HepG2 (cell line): ENCODE measurements at regions not wholly inside any gene's neighbourhood (a gene's known extent, or its start where the extent isn't known, plus 50 kb on each side); places are given as distances from the start of the nearest gene placed in this dataset.

Source experiments
- ATAC-seq: fragments of 200-7000 bp; cut with Tn5 transposase; 3 replicates; pipeline ENCODE4 v1.9.1; 2020; ENCODE audit warnings: mild to moderate bottlenecking, moderate library complexity
- BruUV-seq: library from RNA; stranded (reverse); fragments of 400-500 nt; replicated peaks from 2 replicates; lab custom pipeline; 2021; lab: Mats Ljungman, UMichigan
- CTCF ChIA-PET: fragments of 300-600 bp; formaldehyde crosslinking; extraction: SDS; loops from one replicate; lab custom pipeline; 2021; ENCODE audit warnings: low total read pairs, inconsistent platforms, low intra/inter-chr PET ratio; lab: Yijun Ruan, JAX
- POLR2A ChIA-PET: fragments of 350-600 bp; sonication (Branson Sonifier 250); formaldehyde crosslinking; loops from one replicate; lab custom pipeline; 2020; ENCODE audit warnings: antibody characterized with exemption, inconsistent platforms; lab: Yijun Ruan, JAX
- DNase-seq: peaks from one replicate; pipeline ENCODE4 v3.0.0-alpha.2; 2015; ENCODE audit warnings: low spot score
- FAIRE-seq: peaks from 3 replicates; lab custom pipeline; 2011; peaks lifted over from hg19 to GRCh38; lab: Jason Lieb, UNC
- H2AFZ ChIP-seq: one replicate; pipeline ENCODE4 v1.6.1; 2011; ENCODE audit warnings: low read length, inconsistent platforms
- H3K27ac ChIP-seq: fragments of 300-600 bp; 3 replicates; pipeline ENCODE4 v1.8.0; 2011; ENCODE audit warnings: mixed run types, mild to moderate bottlenecking, mixed read lengths, low read length, inconsistent platforms; ENCODE audit not compliant: insufficient read depth; ENCODE audit errors: extremely low read length
- H3K27me3 ChIP-seq, 2 experiments: fragments of 200-600 bp in 1 of 2; 2 replicates in 1 of 2; 3 replicates in 1 of 2; pipeline versions ENCODE4 v1.6.0 to v1.8.0; 2011; ENCODE audit warnings: low read length in 2 of 2, mild to moderate bottlenecking in 2 of 2, moderate library complexity in 2 of 2, inconsistent platforms in 1 of 2; ENCODE audit not compliant: insufficient read depth in 2 of 2, control insufficient read depth in 1 of 2
- H3K36me3 ChIP-seq, 2 experiments: fragments of 200-600 bp in 1 of 2; replicated peaks in 1 of 2; 2 replicates in 1 of 2; 3 replicates in 1 of 2; pipeline versions ENCODE4 v1.5.1 to v1.8.0; 2011; ENCODE audit warnings: low read length in 2 of 2, inconsistent platforms in 1 of 2; ENCODE audit not compliant: insufficient read depth in 2 of 2, control insufficient read depth in 1 of 2
- H3K4me1 ChIP-seq: 2 replicates; pipeline ENCODE4 v1.5.1; 2012; ENCODE audit warnings: low read length, inconsistent platforms; ENCODE audit not compliant: insufficient read depth
- H3K4me2 ChIP-seq: 2 replicates; pipeline ENCODE4 v1.6.0; 2011; ENCODE audit warnings: low read depth, low read length, inconsistent platforms
- H3K4me3 ChIP-seq, 3 experiments: fragments of 200-600 bp in 1 of 3; sonication (generic), shearing (Covaris generic) in 1 of 3; replicated peaks in 1 of 3; 2 replicates each; pipeline ENCODE4 v1.5.1; 2011 to 2016; ENCODE audit warnings: low read length in 3 of 3, inconsistent platforms in 2 of 3, low read depth in 2 of 3, mild to moderate bottlenecking in 2 of 3, control low read depth in 1 of 3, mixed read lengths in 1 of 3; ENCODE audit not compliant: insufficient read depth in 1 of 3
- H3K79me2 ChIP-seq: one replicate; pipeline ENCODE4 v1.6.1; 2011; ENCODE audit warnings: low read length, inconsistent platforms; ENCODE audit not compliant: insufficient read depth
- H3K9ac ChIP-seq: 2 replicates; pipeline ENCODE4 v1.6.0; 2011; ENCODE audit warnings: mild to moderate bottlenecking, low read depth, low read length, inconsistent platforms; ENCODE audit not compliant: insufficient read depth
- H3K9me3 ChIP-seq: 2 replicates; pipeline ENCODE4 v1.5.1; 2012; ENCODE audit warnings: mild to moderate bottlenecking, low read length
- H4K20me1 ChIP-seq: 2 replicates; pipeline ENCODE4 v1.6.0; 2011; ENCODE audit warnings: inconsistent platforms, mild to moderate bottlenecking, low read length, moderate library complexity; ENCODE audit not compliant: insufficient read depth
- HNRNPH1 ChIP-seq: fragments of 200-400 bp; formaldehyde crosslinking; optimal IDR thresholded peaks from 2 replicates; pipeline ENCODE3; 2017; ENCODE audit warnings: mild to moderate bottlenecking, low read depth, low read length
- HNRNPL ChIP-seq: fragments of 200-400 bp; formaldehyde crosslinking; IDR thresholded peaks from 2 replicates; pipeline ENCODE4 v1.6.1; 2017; ENCODE audit warnings: mild to moderate bottlenecking, low read depth, low read length
- NBN ChIP-seq: fragments of 450-650 bp; conservative IDR thresholded peaks from 2 replicates; pipeline ENCODE4 v1.6.1; 2017
- SALL2 ChIP-seq: sonication (generic); formaldehyde crosslinking; IDR thresholded peaks from 2 replicates; pipeline ENCODE4 v1.8.1; 2023; ENCODE audit warnings: mild to moderate bottlenecking, missing genetic modification reagents, inconsistent platforms
- SAP130 ChIP-seq: IDR thresholded peaks from 2 replicates; pipeline ENCODE4 v1.6.1; 2016; ENCODE audit warnings: low read depth
- SIX4 ChIP-seq: sonication (generic); formaldehyde crosslinking; IDR thresholded peaks from 2 replicates; pipeline ENCODE4 v1.4.0; 2020; ENCODE audit warnings: missing genetic modification reagents
- TBX3 ChIP-seq: fragments of 450-650 bp; IDR thresholded peaks from 2 replicates; pipeline ENCODE4 v1.6.1; 2017; ENCODE audit warnings: antibody characterized with exemption, mild to moderate bottlenecking, inconsistent platforms, borderline replicate concordance
- ZKSCAN8 ChIP-seq: IDR thresholded peaks from 2 replicates; pipeline ENCODE4 v1.6.1; 2016; ENCODE audit warnings: borderline replicate concordance, missing genetic modification reagents, missing compliant biosample characterization
- ZNF569 ChIP-seq: sonication (generic); formaldehyde crosslinking; IDR thresholded peaks from 2 replicates; pipeline ENCODE4 v1.5.0; 2020; ENCODE audit warnings: mild to moderate bottlenecking, missing genetic modification reagents, moderate library complexity, borderline replicate concordance
- ZNF704 ChIP-seq: sonication (generic); formaldehyde crosslinking; IDR thresholded peaks from 2 replicates; pipeline ENCODE4 v1.8.1; 2023; ENCODE audit warnings: mild to moderate bottlenecking, inconsistent platforms, moderate library complexity, missing genetic modification reagents, borderline replicate concordance
- ZNF724P ChIP-seq: sonication (generic); formaldehyde crosslinking; IDR thresholded peaks from 2 replicates; pipeline ENCODE4 v1.8.0; 2022; ENCODE audit warnings: missing genetic modification reagents, borderline replicate concordance
- ZNF792 ChIP-seq: IDR thresholded peaks from 2 replicates; pipeline ENCODE4 v1.6.1; 2016
- WGBS: methylation state at CpG from one replicate; pipeline ENCODE4 v1.1.6; 2017; ENCODE audit warnings: low lambda C conversion rate; 5-methylcytosine and 5-hydroxymethylcytosine counted together
- in situ Hi-C: cut with HindIII; loops from 2 replicates; pipeline ENCODE4 v1.10.0; 2017; ENCODE audit warnings: low pct_unique_long_range_greater_than_20kb; ENCODE audit not compliant: extremely low pct_ligation_motif_present
- intact Hi-C: fragments of 100-400 bp; cut with micrococcal nuclease; formaldehyde crosslinking; loops from one replicate; pipeline ENCODE4 v1.10.0; 2022; ENCODE audit not compliant: unreplicated experiment

- ChIA-PET CTCF (no interaction called here), POLR2A (no interaction called here)
- ATAC-seq, result no peak
- no TSS peak for BruUV-seq
- FAIRE-seq, result no peak
- no peak overlapping the region for H3K9ac ChIP-seq
- in situ Hi-C loops (no loop called here), intact Hi-C loops (no loop called here)
- no peaks in the 10 kb centered on the region for H3K36me3 ChIP-seq
- H3K4me3 ChIP-seq, result no peak overlapping the region
- no peak overlapping the region for H2AFZ ChIP-seq
- H3K27me3 ChIP-seq, result no peaks in the 10 kb centered on the region
- no peaks in the 10 kb centered on the region for H3K4me1 ChIP-seq
- no peaks in the 10 kb centered on the region for H3K9me3 ChIP-seq
- TF ChIP-seq SALL2 (CRISPR knock-in tag) (no peak), HNRNPH1 (no peak), ZNF569 (no peak)
- no peaks in the 10 kb centered on the region for H4K20me1 ChIP-seq
- H3K79me2 ChIP-seq, result no peaks in the 10 kb centered on the region
- H3K27ac ChIP-seq, result no peak overlapping the region
- DNase-seq, result no peak
- H3K4me2 ChIP-seq, result no peak overlapping the region
- WGBS, result 1% methylated on average over 7 of the region's 7 CpGs
Observed at GRCh38 chr4:147312376-147313046, 168.4 kb upstream of the EDNRA start.

DNA sequence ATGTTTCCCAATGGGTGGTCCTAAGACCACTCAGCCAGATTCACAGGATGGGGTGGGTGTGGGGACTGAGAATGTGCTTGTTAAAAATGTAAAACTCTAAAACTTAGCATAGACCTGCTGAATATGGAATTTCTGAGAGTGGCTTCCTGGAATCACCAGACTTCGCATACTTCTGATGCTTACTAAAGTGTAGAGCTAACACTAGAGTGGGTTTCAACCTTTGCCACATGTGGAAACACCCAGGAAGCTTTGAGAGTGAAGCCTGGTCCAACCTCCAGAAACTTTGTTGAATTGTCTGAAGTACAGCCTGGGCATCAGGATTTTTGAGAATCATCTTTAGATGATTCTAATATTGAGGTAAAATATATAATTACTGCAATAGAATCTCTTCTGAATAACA is 167.8 kb upstream of the EDNRA start:
- no peak for FAIRE-seq
- intact Hi-C loops, result no loop called here
- POLR2A ChIA-PET, result no interaction called here

More for the DNA sequence above, 167.8 kb upstream of the EDNRA start:
- no peak for DNase-seq
- Histone ChIP-seq H2AFZ (no peak overlapping the region), H3K36me3 (no peaks in the 10 kb centered on the region), H3K9ac (no peak overlapping the region), H3K9me3 (no peaks in the 10 kb centered on the region), H3K4me2 (no peak overlapping the region), H4K20me1 (no peaks in the 10 kb centered on the region), H3K4me3 (no peak overlapping the region), H3K27me3 (no peaks in the 10 kb centered on the region), H3K79me2 (no peaks in the 10 kb centered on the region), H3K27ac (no peak overlapping the region), H3K4me1 (no peaks in the 10 kb centered on the region)
- no TSS peak for BruUV-seq
- CTCF ChIA-PET, result no interaction called here
- no peak for ATAC-seq
- WGBS, result 11% methylated on average over 1 of the region's 1 CpG
- no peak for TF ChIP-seq SAP130 (CRISPR knock-in tag)
- no peak for TF ChIP-seq ZNF704 (CRISPR knock-in tag)
- TF ChIP-seq TBX3, result no peak
- no peak for TF ChIP-seq ZNF792
- no peak for TF ChIP-seq ZKSCAN8 (CRISPR knock-in tag)
- TF ChIP-seq HNRNPL, result no peak
- TF ChIP-seq ZNF724P (CRISPR knock-in tag), result no peak
- TF ChIP-seq NBN, result no peak
- no peak for TF ChIP-seq SIX4 (CRISPR knock-in tag)
- in situ Hi-C loops, result no loop called here
